ENCODE measurements at regions not wholly inside any gene's neighbourhood (a gene's known extent, or its start where the extent isn't known, plus 50 kb on each side); places are given as distances from the start of the nearest gene placed in this dataset.

- Histone ChIP-seq H3K9me2 (replicated peaks; ENCODE audit: control insufficient read depth, low read length) (no peaks in the 10 kb centered on the region), H3K4me2 (ENCODE audit: low read length) (no peak overlapping the region), H3K9me3 (ENCODE audit: control insufficient read depth, insufficient read depth, low read length) (no peaks in the 10 kb centered on the region), H3K79me2 (ENCODE audit: control insufficient read depth, low read length) (no peaks in the 10 kb centered on the region), H3K4me1 (ENCODE audit: control insufficient read depth, low read length) (no peaks in the 10 kb centered on the region), H3K4me3 (ENCODE audit: low read length) (no peak overlapping the region), H3K27ac (ENCODE audit: low read depth, low read length) (no peak overlapping the region), H3F3A (ENCODE audit: control insufficient read depth, insufficient read depth) (no peaks in the 10 kb centered on the region), H3K36me3 (ENCODE audit: control insufficient read depth, low read length) (no peaks in the 10 kb centered on the region), H4K20me1 (ENCODE audit: control insufficient read depth, insufficient read depth, low read depth, low read length) (no peaks in the 10 kb centered on the region), H3K27me3 (ENCODE audit: control insufficient read depth, low read length) (peaks cover 10% of the 10 kb centered on the region; the same call in 1 of the 2 replicates)
- no peak for TF ChIP-seq EZH2phosphoT487 (IDR thresholded peaks at IDR 0.05; ENCODE audit: borderline replicate concordance, low read length)
- TF ChIP-seq CTCF (IDR thresholded peaks at IDR 0.05; ENCODE audit: low read depth, low read length, poor library complexity, severe bottlenecking) = no peak
These were observed 112.5 kb upstream of the BNIP2 start for GRCh38 chr15:59801649-59802048.

DNA sequence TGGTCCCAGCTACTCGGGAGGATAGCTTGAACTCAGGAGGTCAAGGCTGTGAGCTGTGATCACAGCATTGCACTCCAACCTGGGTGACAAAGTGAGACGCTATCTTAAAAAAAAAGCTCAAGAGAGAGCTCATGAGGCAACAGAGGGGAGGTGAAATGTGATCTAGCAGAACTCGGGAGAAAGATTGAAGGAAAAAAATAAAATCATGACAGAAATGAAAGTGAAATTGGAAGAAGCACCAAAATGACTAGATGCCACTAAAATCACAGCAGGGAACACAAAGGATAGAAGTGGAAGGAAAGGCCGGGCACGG is 109.4 kb upstream of the BNIP2 start:
- Histone ChIP-seq H3F3A (ENCODE audit: control insufficient read depth, insufficient read depth) (no peaks in the 10 kb centered on the region), H4K20me1 (ENCODE audit: control insufficient read depth, insufficient read depth, low read depth, low read length) (no peaks in the 10 kb centered on the region), H3K27ac (ENCODE audit: low read depth, low read length) (no peak overlapping the region), H3K79me2 (ENCODE audit: control insufficient read depth, low read length) (no peaks in the 10 kb centered on the region), H3K4me1 (ENCODE audit: control insufficient read depth, low read length) (no peaks in the 10 kb centered on the region), H3K9me3 (ENCODE audit: control insufficient read depth, insufficient read depth, low read length) (no peaks in the 10 kb centered on the region), H3K9me2 (replicated peaks; ENCODE audit: control insufficient read depth, low read length) (no peaks in the 10 kb centered on the region), H3K4me2 (ENCODE audit: low read length) (no peak overlapping the region), H3K27me3 (ENCODE audit: control insufficient read depth, low read length) (peaks cover 10% of the 10 kb centered on the region; the same call in 1 of the 2 replicates), H3K4me3 (ENCODE audit: low read length) (no peak overlapping the region), H3K36me3 (ENCODE audit: control insufficient read depth, low read length) (no peaks in the 10 kb centered on the region)
- TF ChIP-seq EZH2phosphoT487 (IDR thresholded peaks at IDR 0.05; ENCODE audit: borderline replicate concordance, low read length) (no peak), CTCF (IDR thresholded peaks at IDR 0.05; ENCODE audit: low read depth, low read length, poor library complexity, severe bottlenecking) (no peak)

DNA sequence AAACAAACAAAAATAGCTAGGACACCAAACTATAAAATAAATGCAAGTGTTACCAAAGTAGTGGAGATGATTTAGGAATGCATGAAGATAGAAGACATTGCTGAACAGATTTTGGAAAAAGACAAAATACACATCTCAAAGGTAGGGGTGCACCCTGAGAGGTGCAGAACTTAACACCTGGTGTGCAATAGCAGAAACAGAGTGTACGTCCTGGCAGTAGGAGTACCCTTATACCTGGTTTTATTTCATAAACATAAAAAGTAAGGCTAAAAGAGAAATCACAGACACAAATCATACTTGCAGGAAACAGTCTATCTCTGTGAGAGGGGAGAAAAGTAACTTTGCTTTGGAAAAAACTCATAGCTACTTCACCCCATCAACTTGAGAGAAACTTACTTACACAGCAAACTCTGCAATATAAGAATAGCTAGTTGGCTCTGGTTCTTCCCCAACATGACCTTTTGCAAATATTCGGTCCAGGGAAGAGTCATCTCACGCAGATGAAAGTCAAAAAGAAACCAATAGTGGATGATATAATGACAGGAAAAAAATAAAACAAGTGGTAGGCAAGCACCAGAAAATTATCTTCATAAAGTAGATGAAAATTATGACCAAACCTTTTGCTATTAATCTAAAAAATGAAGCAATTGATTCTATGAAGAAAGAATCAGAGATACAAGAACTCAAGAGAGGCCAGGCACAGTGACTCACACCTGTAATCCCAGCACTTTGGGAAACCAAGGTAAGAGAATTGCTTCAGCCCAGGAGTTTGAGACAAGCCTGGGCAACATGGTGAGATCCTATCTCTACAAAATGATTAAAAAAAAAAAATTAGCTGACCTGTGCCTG is 108.9 kb upstream of the BNIP2 start:
- no peaks in the 10 kb centered on the region for H3K9me3 ChIP-seq (ENCODE audit: control insufficient read depth, insufficient read depth, low read length)
- H3K9me2 ChIP-seq (replicated peaks; ENCODE audit: control insufficient read depth, low read length) = no peaks in the 10 kb centered on the region
- peaks cover 10% of the 10 kb centered on the region; the same call in 1 of the 2 replicates for H3K27me3 ChIP-seq (ENCODE audit: control insufficient read depth, low read length)
- H3K79me2 ChIP-seq (ENCODE audit: control insufficient read depth, low read length) = no peaks in the 10 kb centered on the region
- no peak overlapping the region for H3K27ac ChIP-seq (ENCODE audit: low read depth, low read length)
- no peaks in the 10 kb centered on the region for H4K20me1 ChIP-seq (ENCODE audit: control insufficient read depth, insufficient read depth, low read depth, low read length)
- H3K4me2 ChIP-seq (ENCODE audit: low read length) = no peak overlapping the region
- H3K36me3 ChIP-seq (ENCODE audit: control insufficient read depth, low read length) = no peaks in the 10 kb centered on the region
- TF ChIP-seq EZH2phosphoT487 (IDR thresholded peaks at IDR 0.05; ENCODE audit: borderline replicate concordance, low read length) (no peak), CTCF (IDR thresholded peaks at IDR 0.05; ENCODE audit: low read depth, low read length, poor library complexity, severe bottlenecking) (no peak)
- no peaks in the 10 kb centered on the region for H3K4me1 ChIP-seq (ENCODE audit: control insufficient read depth, low read length)
- H3F3A ChIP-seq (ENCODE audit: control insufficient read depth, insufficient read depth) = no peaks in the 10 kb centered on the region
- no peak overlapping the region for H3K4me3 ChIP-seq (ENCODE audit: low read length)

All from DOHH2 (cell line).